Colonic mucosa (tissue), 4 donors: ENCODE measurements at regions not wholly inside any gene's neighbourhood (a gene's known extent, or its start where the extent isn't known, plus 50 kb on each side); places are given as distances from the start of the nearest gene placed in this dataset.

Experiments used
- DNase-seq: peaks from one replicate; pipeline ENCODE4 v3.0.0-alpha.2; 2020
- H3K27ac ChIP-seq: fragments of 200-600 bp; one replicate; pipeline ENCODE4 v1.8.0; 2021
- H3K27me3 ChIP-seq: fragments of 200-600 bp; one replicate; pipeline ENCODE4 v1.8.0; 2021
- H3K36me3 ChIP-seq: fragments of 200-600 bp; one replicate; pipeline ENCODE4 v1.8.0; 2021
- H3K4me1 ChIP-seq: fragments of 200-600 bp; one replicate; pipeline ENCODE4 v1.8.0; 2021; ENCODE audit warnings: mild to moderate bottlenecking
- H3K4me3 ChIP-seq: fragments of 200-600 bp; one replicate; pipeline ENCODE4 v1.8.0; 2021
- H3K9ac ChIP-seq, 2 donors: one replicate each; pipeline ENCODE4 v1.7.0; 2013; ENCODE audit warnings: control low read depth in 2 of 2, low read depth in 2 of 2, low read length in 2 of 2
- H3K9me3 ChIP-seq: fragments of 200-600 bp; one replicate; pipeline ENCODE4 v1.8.0; 2021
- CTCF ChIP-seq: fragments of 200-600 bp; IDR thresholded peaks from one replicate; pipeline ENCODE4 v1.8.0; 2022; ENCODE audit warnings: antibody characterized with exemption, mild to moderate bottlenecking
- intact Hi-C: fragments of 100-400 bp; cut with DNase I; formaldehyde crosslinking; loops from one replicate; pipeline ENCODE4 v1.14.1; 2022
- donor health status: healthy.
- donor health status: DM: no; HTN: no; CAD: no.
- donor health status: DM: no; HTN: no; CAD: no.

GRCh38 chr7:156236181-156236889 lies 404.2 kb upstream of the RNF32 start:
- Histone ChIP-seq H3K9me3 (no peaks in the 10 kb centered on the region), H3K27ac (no peak overlapping the region), H3K4me3 (no peak overlapping the region), H3K4me1 (no peaks in the 10 kb centered on the region), H3K27me3 (no peaks in the 10 kb centered on the region), H3K36me3 (no peaks in the 10 kb centered on the region), H3K9ac (no peak overlapping the region)
- DNase-seq, result no peak
- intact Hi-C loops, result no loop called here
- TF ChIP-seq CTCF, result no peak

- Histone ChIP-seq H3K4me1 (no peaks in the 10 kb centered on the region), H3K36me3 (no peaks in the 10 kb centered on the region), H3K27ac (no peak overlapping the region), H3K9ac (no peak overlapping the region), H3K9me3 (no peaks in the 10 kb centered on the region), H3K27me3 (no peaks in the 10 kb centered on the region), H3K4me3 (no peak overlapping the region)
- intact Hi-C loops, result no loop called here
- no peak for DNase-seq
- TF ChIP-seq CTCF, result no peak
Observed at GRCh38 chr7:156234666-156235494, 405.7 kb upstream of the RNF32 start.

GRCh38 chr7:156234192-156234591 lies 406.4 kb upstream of the RNF32 start:
- no peaks in the 10 kb centered on the region for H3K9me3 ChIP-seq
- no peak for TF ChIP-seq CTCF

GRCh38 chr7:156232931-156233705 lies 407.5 kb upstream of the RNF32 start:
- no peaks in the 10 kb centered on the region for H3K9me3 ChIP-seq
- no peak overlapping the region for H3K4me3 ChIP-seq
- TF ChIP-seq CTCF, result no peak
- no peak for DNase-seq
- H3K9ac ChIP-seq, result no peak overlapping the region
- intact Hi-C loops, result no loop called here
- H3K27me3 ChIP-seq, result no peaks in the 10 kb centered on the region
- no peak overlapping the region for H3K27ac ChIP-seq
- H3K36me3 ChIP-seq, result no peaks in the 10 kb centered on the region
- H3K4me1 ChIP-seq, result no peaks in the 10 kb centered on the region

More at GRCh38 chr7:156234192-156234591, 406.4 kb upstream of the RNF32 start:
- no peak overlapping the region for H3K4me3 ChIP-seq
- intact Hi-C loops, result no loop called here
- H3K4me1 ChIP-seq, result no peaks in the 10 kb centered on the region
- H3K27me3 ChIP-seq, result no peaks in the 10 kb centered on the region
- no peak overlapping the region for H3K9ac ChIP-seq
- no peak for DNase-seq
- no peaks in the 10 kb centered on the region for H3K36me3 ChIP-seq
- no peak overlapping the region for H3K27ac ChIP-seq

- Histone ChIP-seq H3K9ac (no peak overlapping the region), H3K9me3 (no peaks in the 10 kb centered on the region), H3K4me1 (no peaks in the 10 kb centered on the region), H3K4me3 (no peak overlapping the region), H3K27ac (no peak overlapping the region), H3K27me3 (no peaks in the 10 kb centered on the region), H3K36me3 (no peaks in the 10 kb centered on the region)
- no peak for TF ChIP-seq CTCF
- intact Hi-C loops, result no loop called here
- no peak for DNase-seq
Observed at GRCh38 chr7:156230576-156230975, 410.0 kb upstream of the RNF32 start.
